ENCODE measurements at regions not wholly inside any gene's neighbourhood (a gene's known extent, or its start where the extent isn't known, plus 50 kb on each side); places are given as distances from the start of the nearest gene placed in this dataset.

DNA sequence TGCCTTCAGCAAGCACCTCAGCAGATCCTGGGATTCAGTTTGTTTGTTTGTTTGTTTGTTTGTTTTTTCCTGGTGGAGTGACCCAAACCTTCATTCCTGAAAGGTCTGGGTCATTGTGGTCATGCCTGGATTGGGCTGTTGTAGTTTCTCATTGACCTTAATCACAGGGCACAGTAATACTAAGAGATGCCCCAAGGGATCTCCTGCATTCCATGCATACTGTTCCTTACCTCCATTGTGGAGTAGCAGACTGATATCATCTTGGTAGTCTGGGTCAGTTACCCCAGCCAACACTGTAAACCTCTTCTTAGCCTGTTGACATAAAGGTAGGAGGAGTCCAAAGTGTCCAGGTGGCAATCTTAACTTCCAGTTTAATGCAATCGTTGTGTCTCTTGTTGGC lies 1466.7 kb upstream of the CDH9 start:
- Histone ChIP-seq H3K23me2 (ENCODE audit: insufficient read length, low read depth, low read length, poor library complexity, severe bottlenecking) (no peaks in the 10 kb centered on the region), H4K20me1 (ENCODE audit: control insufficient read depth, insufficient read depth, insufficient read length) (no peaks in the 10 kb centered on the region), H2BK15ac (ENCODE audit: low read depth, low read length) (no peak overlapping the region), H2AFZ (ENCODE audit: low read length) (no peak overlapping the region), H3K4me2 (ENCODE audit: insufficient read depth, insufficient read length, low read length) (no peak overlapping the region), H3K27me3 (ENCODE audit: insufficient read depth, low read length) (no peaks in the 10 kb centered on the region), H3K4me1 (ENCODE audit: insufficient read depth, low read length) (no peaks in the 10 kb centered on the region), H2AK5ac (ENCODE audit: insufficient read length, low read length) (no peak overlapping the region), H3K23ac (ENCODE audit: insufficient read length, low read depth, low read length) (no peak overlapping the region), H4K91ac (ENCODE audit: insufficient read length, low read depth, low read length) (no peak overlapping the region), H3K56ac (ENCODE audit: insufficient read length, low read depth, low read length) (no peak overlapping the region), H2BK5ac (ENCODE audit: insufficient read length, low read length) (no peak overlapping the region), H3T11ph (ENCODE audit: low read length) (no peak overlapping the region), H2BK120ac (ENCODE audit: low read depth, low read length, poor library complexity, severe bottlenecking) (no peak overlapping the region), H3K9me3 (ENCODE audit: control insufficient read depth, low read depth, low read length) (no peaks in the 10 kb centered on the region), H3K18ac (ENCODE audit: insufficient read length, low read depth, low read length) (no peak overlapping the region), H2BK20ac (ENCODE audit: low read depth, low read length, poor library complexity, severe bottlenecking) (no peak overlapping the region), H3K9ac (ENCODE audit: extremely low read depth, insufficient read length, low read length) (no peak overlapping the region), H3K27ac (ENCODE audit: insufficient read length, low read depth, low read length) (no peak overlapping the region), H3K79me1 (ENCODE audit: insufficient read depth, low read depth, low read length, poor library complexity, severe bottlenecking) (no peaks in the 10 kb centered on the region), H4K5ac (ENCODE audit: insufficient read length, low read depth, low read length) (no peak overlapping the region), H2BK12ac (ENCODE audit: insufficient read length, low read depth, low read length) (no peak overlapping the region), H3K79me2 (ENCODE audit: insufficient read depth, low read length) (no peaks in the 10 kb centered on the region), H3K4ac (ENCODE audit: low read depth, low read length) (no peak overlapping the region), H3K14ac (ENCODE audit: insufficient read depth, low read length) (no peak overlapping the region), H4K8ac (replicated peaks; ENCODE audit: insufficient read length, low read depth, low read length) (no peak overlapping the region)
- WGBS (ENCODE audit: extremely low coverage, insufficient read length, low lambda C conversion rate), result no CpG with 5 or more reads among the region's 1 CpG
- TF ChIP-seq, protein P1, sequence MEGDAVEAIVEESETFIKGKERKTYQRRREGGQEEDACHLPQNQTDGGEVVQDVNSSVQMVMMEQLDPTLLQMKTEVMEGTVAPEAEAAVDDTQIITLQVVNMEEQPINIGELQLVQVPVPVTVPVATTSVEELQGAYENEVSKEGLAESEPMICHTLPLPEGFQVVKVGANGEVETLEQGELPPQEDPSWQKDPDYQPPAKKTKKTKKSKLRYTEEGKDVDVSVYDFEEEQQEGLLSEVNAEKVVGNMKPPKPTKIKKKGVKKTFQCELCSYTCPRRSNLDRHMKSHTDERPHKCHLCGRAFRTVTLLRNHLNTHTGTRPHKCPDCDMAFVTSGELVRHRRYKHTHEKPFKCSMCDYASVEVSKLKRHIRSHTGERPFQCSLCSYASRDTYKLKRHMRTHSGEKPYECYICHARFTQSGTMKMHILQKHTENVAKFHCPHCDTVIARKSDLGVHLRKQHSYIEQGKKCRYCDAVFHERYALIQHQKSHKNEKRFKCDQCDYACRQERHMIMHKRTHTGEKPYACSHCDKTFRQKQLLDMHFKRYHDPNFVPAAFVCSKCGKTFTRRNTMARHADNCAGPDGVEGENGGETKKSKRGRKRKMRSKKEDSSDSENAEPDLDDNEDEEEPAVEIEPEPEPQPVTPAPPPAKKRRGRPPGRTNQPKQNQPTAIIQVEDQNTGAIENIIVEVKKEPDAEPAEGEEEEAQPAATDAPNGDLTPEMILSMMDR (conservative IDR thresholded peaks at IDR 0.05), result no peak
- Mint-ChIP-seq H3K9me3 (peaks cover 0 to 14% of the 10 kb centered on the region in 2 experiments; a peak in 2 of 5 replicates), H3K4me3 (no peak overlapping the region), H3K27me3 (ENCODE audit: low read depth) (no peaks in the 10 kb centered on the region), H3K36me3 (ENCODE audit: insufficient read depth in 1 of 3, low read depth in 3 of 3) (no peaks in the 10 kb centered on the region; a peak in 2 of 7 replicates), H3K4me1 (peaks cover 0 to 2% of the 10 kb centered on the region in 2 experiments; a peak in 1 of 4 replicates), H3K27ac (peak overlapping the region in 1 of 3 experiments; percentile 16; a peak in 1 of 7 replicates)
- no peak for DNase-seq

All from H9 (cell line).